GM23248 (cell line): ENCODE measurements at regions not wholly inside any gene's neighbourhood (a gene's known extent, or its start where the extent isn't known, plus 50 kb on each side); places are given as distances from the start of the nearest gene placed in this dataset.

Source experiments
- DNase-seq: peaks from one replicate; pipeline ENCODE4 v3.0.0-alpha.2; 2015
- H2AFZ ChIP-seq: fragments of 200-600 bp; sonication (generic); 2 replicates; pipeline ENCODE4 v1.6.1; 2016; ENCODE audit warnings: antibody characterized with exemption
- H3F3A ChIP-seq: fragments of 200-600 bp; sonication (generic); 2 replicates; pipeline ENCODE4 v1.6.1; 2016; ENCODE audit warnings: mild to moderate bottlenecking, antibody characterized with exemption, mixed run types; ENCODE audit not compliant: insufficient read depth
- H3K27ac ChIP-seq: fragments of 200-600 bp; sonication (generic); 2 replicates; pipeline ENCODE4 v1.5.1; 2016; ENCODE audit warnings: mild to moderate bottlenecking
- H3K27me3 ChIP-seq: fragments of 200-600 bp; sonication (generic); replicated peaks from 2 replicates; pipeline ENCODE4 v1.6.1; 2016; ENCODE audit warnings: mild to moderate bottlenecking; ENCODE audit not compliant: insufficient read depth
- H3K36me3 ChIP-seq: fragments of 200-600 bp; sonication (generic); 2 replicates; pipeline ENCODE4 v1.6.1; 2016; ENCODE audit warnings: low read depth, mild to moderate bottlenecking
- H3K4me1 ChIP-seq: fragments of 200-600 bp; sonication (generic); 2 replicates; pipeline ENCODE4 v1.6.1; 2016; ENCODE audit warnings: mild to moderate bottlenecking; ENCODE audit not compliant: insufficient read depth
- H3K4me2 ChIP-seq: fragments of 200-600 bp; sonication (generic); one replicate; pipeline ENCODE4 v1.6.1; 2016; ENCODE audit warnings: mild to moderate bottlenecking; ENCODE audit not compliant: unreplicated experiment
- H3K4me3 ChIP-seq: fragments of 200-600 bp; sonication (generic); 2 replicates; pipeline ENCODE4 v1.5.1; 2016; ENCODE audit warnings: mild to moderate bottlenecking
- H3K79me2 ChIP-seq: fragments of 200-600 bp; sonication (generic); 2 replicates; pipeline ENCODE4 v1.6.1; 2016; ENCODE audit warnings: mild to moderate bottlenecking; ENCODE audit not compliant: insufficient read depth
- H3K9ac ChIP-seq: fragments of 200-600 bp; sonication (generic); 2 replicates; pipeline ENCODE4 v1.6.1; 2016; ENCODE audit warnings: mild to moderate bottlenecking
- H3K9me2 ChIP-seq: fragments of 200-600 bp; sonication (generic); 2 replicates; pipeline ENCODE4 v1.6.1; 2016; ENCODE audit warnings: mixed run types, mild to moderate bottlenecking, moderate library complexity; ENCODE audit not compliant: insufficient read depth
- H3K9me3 ChIP-seq: fragments of 200-600 bp; sonication (generic); one replicate; pipeline ENCODE4 v1.6.1; 2017; ENCODE audit warnings: low read depth
- H4K20me1 ChIP-seq: fragments of 200-600 bp; sonication (generic); 2 replicates; pipeline ENCODE4 v1.6.0; 2016; ENCODE audit not compliant: insufficient read depth
- EZH2 ChIP-seq: fragments of 200-600 bp; sonication (generic); IDR thresholded peaks from 2 replicates; pipeline ENCODE4 v1.6.1; 2018; ENCODE audit warnings: antibody characterized with exemption, mild to moderate bottlenecking; ENCODE audit not compliant: insufficient read depth, poor library complexity, severe bottlenecking
- EZH2phosphoT487 ChIP-seq: fragments of 200-600 bp; sonication (generic); IDR thresholded peaks from 2 replicates; pipeline ENCODE4 v1.6.1; 2018; ENCODE audit warnings: antibody characterized with exemption, moderate library complexity, mild to moderate bottlenecking, low read depth; ENCODE audit not compliant: insufficient read depth
- WGBS, 2 experiments: methylation state at CpG; one replicate each; pipeline ENCODE4 v1.1.6; 2015 to 2017; ENCODE audit warnings: low lambda C conversion rate in 2 of 2, low coverage in 1 of 2; ENCODE audit errors: missing lambda C conversion rate in 2 of 2; 5-methylcytosine and 5-hydroxymethylcytosine counted together
- in situ Hi-C: fragments of 300-500 bp; cut with MboI; formaldehyde crosslinking; loops from 2 replicates; pipeline ENCODE4 v1.15.0; 2020

GRCh38 chr18:38081516-38081915 is 515.9 kb upstream of the CELF4 start:
- Histone ChIP-seq H3K79me2 (no peaks in the 10 kb centered on the region), H2AFZ (no peak overlapping the region), H3K36me3 (no peaks in the 10 kb centered on the region), H3K9me3 (no peaks in the 10 kb centered on the region), H3K27ac (no peak overlapping the region), H3K27me3 (no peaks in the 10 kb centered on the region), H3K4me3 (no peak overlapping the region), H3K4me2 (no peak overlapping the region), H3K9me2 (no peaks in the 10 kb centered on the region), H3K9ac (no peak overlapping the region), H3F3A (no peaks in the 10 kb centered on the region), H4K20me1 (no peaks in the 10 kb centered on the region), H3K4me1 (no peaks in the 10 kb centered on the region)
- in situ Hi-C loops = no loop called here
- DNase-seq = no peak
- WGBS, 2 experiments = 20 to 23% methylated on average over 1 of the region's 1 CpG
- TF ChIP-seq EZH2 = no peak
- TF ChIP-seq EZH2phosphoT487 = no peak

GRCh38 chr18:38077229-38077628 is 511.6 kb upstream of the CELF4 start:
- Histone ChIP-seq H3K9ac (no peak overlapping the region), H3K79me2 (no peaks in the 10 kb centered on the region), H2AFZ (no peak overlapping the region), H3K4me1 (no peaks in the 10 kb centered on the region), H4K20me1 (no peaks in the 10 kb centered on the region), H3K4me2 (no peak overlapping the region), H3K27ac (no peak overlapping the region), H3K9me3 (no peaks in the 10 kb centered on the region), H3K9me2 (no peaks in the 10 kb centered on the region), H3K27me3 (no peaks in the 10 kb centered on the region), H3K4me3 (no peak overlapping the region), H3K36me3 (no peaks in the 10 kb centered on the region), H3F3A (no peaks in the 10 kb centered on the region)
- in situ Hi-C loops = no loop called here
- no peak for DNase-seq
- TF ChIP-seq EZH2 = no peak
- TF ChIP-seq EZH2phosphoT487 = no peak
- WGBS, 2 experiments = 1 to 4% methylated on average over 4 of the region's 4 CpGs

DNA sequence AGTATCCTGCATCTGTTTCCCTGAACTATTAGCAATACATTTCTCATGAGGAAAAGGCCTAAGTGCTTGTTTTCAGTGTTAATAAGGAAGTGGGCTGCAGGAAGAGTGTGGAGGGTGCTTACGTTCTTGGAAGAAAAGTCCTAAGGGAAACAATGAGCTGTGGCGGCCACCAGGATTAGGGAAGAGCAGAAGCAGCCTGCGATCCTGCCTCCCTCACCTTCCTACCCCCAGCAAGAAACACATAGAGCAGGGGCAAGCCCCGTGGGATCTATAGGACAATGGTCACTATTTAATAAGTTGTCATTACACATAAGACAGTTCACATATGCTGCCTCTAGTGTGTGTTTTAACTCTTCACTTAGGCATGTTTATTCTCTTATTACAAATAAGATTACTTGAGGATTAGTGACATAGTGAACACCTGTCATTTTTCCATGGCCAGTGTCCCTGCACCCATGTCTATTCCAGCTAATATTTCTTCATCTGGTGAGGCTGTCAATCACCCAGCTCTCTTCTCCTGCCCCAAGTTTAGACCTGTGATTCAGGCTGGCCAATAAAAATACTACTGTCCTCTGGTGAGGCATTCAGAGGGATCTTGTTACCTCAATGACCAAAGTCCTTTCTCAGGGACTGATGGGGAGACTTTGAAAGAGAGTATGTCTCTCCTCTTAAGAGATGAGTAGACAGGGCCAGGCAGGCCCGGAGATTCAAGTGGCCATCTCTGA is 510.9 kb upstream of the CELF4 start:
- WGBS, 2 experiments = 15 to 16% methylated on average over 5 of the region's 5 CpGs
- Histone ChIP-seq H3K27me3 (no peaks in the 10 kb centered on the region), H4K20me1 (no peaks in the 10 kb centered on the region), H3K36me3 (no peaks in the 10 kb centered on the region), H3K4me2 (no peak overlapping the region), H3K9me3 (no peaks in the 10 kb centered on the region), H3K9ac (no peak overlapping the region), H2AFZ (no peak overlapping the region), H3F3A (no peaks in the 10 kb centered on the region), H3K9me2 (no peaks in the 10 kb centered on the region), H3K4me1 (no peaks in the 10 kb centered on the region), H3K79me2 (no peaks in the 10 kb centered on the region), H3K4me3 (no peak overlapping the region), H3K27ac (no peak overlapping the region)
- in situ Hi-C loops = no loop called here
- no peak for TF ChIP-seq EZH2phosphoT487
- no peak for TF ChIP-seq EZH2
- no peak for DNase-seq

- no peak overlapping the region for H2AFZ ChIP-seq
- H3K27me3 ChIP-seq = no peaks in the 10 kb centered on the region
- H3K9me2 ChIP-seq = no peaks in the 10 kb centered on the region
- H3K4me1 ChIP-seq = no peaks in the 10 kb centered on the region
- in situ Hi-C loops = no loop called here
- 8 to 12% methylated on average over 3 of the region's 3 CpGs for WGBS, 2 experiments
- DNase-seq = no peak
- no peaks in the 10 kb centered on the region for H3K79me2 ChIP-seq
- H3K9ac ChIP-seq = no peak overlapping the region
- H3F3A ChIP-seq = no peaks in the 10 kb centered on the region
- H3K4me3 ChIP-seq = no peak overlapping the region
- H3K9me3 ChIP-seq = no peaks in the 10 kb centered on the region
- no peak overlapping the region for H3K4me2 ChIP-seq
- no peaks in the 10 kb centered on the region for H3K36me3 ChIP-seq
- TF ChIP-seq EZH2phosphoT487 = no peak
- TF ChIP-seq EZH2 = no peak
- no peak overlapping the region for H3K27ac ChIP-seq
- H4K20me1 ChIP-seq = no peaks in the 10 kb centered on the region
Observed at GRCh38 chr18:38074298-38074876, 508.8 kb upstream of the CELF4 start.
